ENCODE measurements at regions not wholly inside any gene's neighbourhood (a gene's known extent, or its start where the extent isn't known, plus 50 kb on each side); places are given as distances from the start of the nearest gene placed in this dataset.

DNA sequence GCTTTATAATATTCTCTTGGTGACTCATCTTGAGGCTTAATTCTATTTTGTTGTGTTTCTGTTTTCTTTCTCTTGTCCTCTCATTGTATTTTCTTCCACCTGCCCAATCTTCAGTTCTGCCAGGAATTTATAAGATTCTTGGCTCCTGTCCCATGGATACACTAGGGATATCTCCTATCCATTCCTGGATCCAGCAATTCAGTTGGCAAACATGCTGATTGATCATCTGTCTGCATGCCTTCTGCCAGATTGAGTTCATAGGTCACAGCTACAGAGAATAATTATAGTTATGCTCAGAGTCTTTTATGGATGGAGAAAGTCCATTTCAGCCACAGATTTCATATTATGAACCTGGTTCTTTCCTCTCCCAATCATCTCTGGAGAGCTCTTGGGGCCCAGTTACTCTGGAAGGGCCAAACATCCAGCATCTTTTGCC, 140.4 kb upstream of the MAGI2 start:
- in situ Hi-C loops (cut with HindIII; ENCODE audit: low pct_unique_long_range_greater_than_20kb, low sequenced_read_pairs) = no loop called here
- TF ChIP-seq JUND (IDR thresholded peaks at IDR 0.05; ENCODE audit: low read depth) = no peak

DNA sequence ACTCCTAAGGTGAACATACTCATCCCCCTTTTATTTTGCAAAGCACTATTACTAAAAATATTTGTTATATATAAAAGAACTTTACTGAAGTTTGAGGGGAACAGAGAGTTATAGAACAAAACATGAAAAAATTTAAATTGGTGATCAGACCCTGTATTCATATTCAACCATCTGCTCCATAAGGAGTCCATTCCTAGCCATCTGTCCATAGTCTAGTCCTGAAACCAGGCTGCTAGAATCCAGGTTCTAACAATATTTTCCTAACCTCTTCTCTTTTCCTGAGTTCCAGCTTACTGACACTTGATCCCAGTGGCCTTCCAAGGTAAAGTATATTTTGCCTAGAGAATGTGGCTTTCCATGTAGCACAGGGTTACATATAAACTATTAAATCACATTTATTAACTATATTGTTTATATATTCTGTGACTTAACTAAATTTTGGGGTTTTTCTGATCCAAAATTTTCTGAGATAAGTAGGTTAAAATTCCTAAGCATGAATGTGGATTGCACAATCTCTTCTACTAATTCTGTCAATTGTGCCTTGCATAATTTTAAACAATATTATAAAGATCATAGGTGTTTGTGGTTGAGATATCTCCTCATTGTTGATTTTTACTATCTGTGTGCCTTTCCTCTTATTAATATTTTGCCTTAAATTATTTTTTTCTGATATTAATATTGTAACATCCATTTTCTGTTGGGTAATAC, 137.6 kb upstream of the MAGI2 start:
- in situ Hi-C loops (cut with HindIII; ENCODE audit: low pct_unique_long_range_greater_than_20kb, low sequenced_read_pairs) = no loop called here
- no peak for DNase-seq (ENCODE audit: low read depth in 1 of 2, low spot score in 1 of 2)
- TF ChIP-seq JUND (IDR thresholded peaks at IDR 0.05; ENCODE audit: low read depth) = no peak

More for the DNA sequence above, 140.4 kb upstream of the MAGI2 start:
- DNase-seq (ENCODE audit: low read depth in 1 of 2, low spot score in 1 of 2) = no peak

DNA sequence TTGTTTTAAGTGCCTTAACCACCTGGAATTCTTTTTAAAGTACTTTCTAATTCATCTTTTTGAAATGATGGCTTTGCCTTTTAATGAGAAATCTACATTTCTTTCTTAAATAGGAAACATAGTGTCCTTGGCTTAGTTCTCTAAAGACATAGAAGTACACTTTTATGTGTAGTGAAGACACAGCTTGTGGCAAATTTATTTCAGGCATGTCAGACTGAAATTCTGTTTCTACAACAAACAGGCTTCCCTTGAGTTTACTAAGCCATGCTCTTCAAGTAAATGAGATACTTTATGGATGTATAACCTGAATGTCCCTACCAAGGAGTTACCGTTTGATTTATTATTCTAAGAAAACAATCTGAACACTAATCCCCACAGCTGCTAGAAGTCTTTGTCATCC, 136.9 kb upstream of the MAGI2 start:
- no peak for TF ChIP-seq JUND (IDR thresholded peaks at IDR 0.05; ENCODE audit: low read depth)
- no peak for DNase-seq (ENCODE audit: low read depth in 1 of 2, low spot score in 1 of 2)
- in situ Hi-C loops (cut with HindIII; ENCODE audit: low pct_unique_long_range_greater_than_20kb, low sequenced_read_pairs) = no loop called here

DNA sequence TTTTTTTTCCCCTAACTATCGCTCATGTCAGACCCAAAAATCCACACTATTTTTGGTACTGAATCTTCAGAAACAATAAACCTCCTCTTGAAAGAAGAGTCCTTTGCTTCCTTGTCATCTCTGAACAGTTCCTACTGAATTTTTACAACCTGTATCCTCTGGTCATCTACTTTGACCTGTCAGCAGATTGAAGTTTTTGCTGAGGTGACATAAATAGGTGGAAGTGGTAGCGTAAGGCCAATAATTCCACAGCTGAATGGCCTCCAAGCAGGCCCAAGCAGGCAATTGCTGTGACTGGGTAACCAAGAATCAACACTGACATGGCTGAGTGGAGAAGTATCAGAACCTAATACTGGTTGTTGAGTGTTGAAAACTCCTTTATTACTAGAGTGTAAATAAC, 117.4 kb upstream of the MAGI2 start:
- DNase-seq (ENCODE audit: low read depth in 1 of 2, low spot score in 1 of 2) = no peak
- TF ChIP-seq JUND (IDR thresholded peaks at IDR 0.05; ENCODE audit: low read depth) = no peak
- in situ Hi-C loops (cut with HindIII; ENCODE audit: low pct_unique_long_range_greater_than_20kb, low sequenced_read_pairs) = no loop called here

DNA sequence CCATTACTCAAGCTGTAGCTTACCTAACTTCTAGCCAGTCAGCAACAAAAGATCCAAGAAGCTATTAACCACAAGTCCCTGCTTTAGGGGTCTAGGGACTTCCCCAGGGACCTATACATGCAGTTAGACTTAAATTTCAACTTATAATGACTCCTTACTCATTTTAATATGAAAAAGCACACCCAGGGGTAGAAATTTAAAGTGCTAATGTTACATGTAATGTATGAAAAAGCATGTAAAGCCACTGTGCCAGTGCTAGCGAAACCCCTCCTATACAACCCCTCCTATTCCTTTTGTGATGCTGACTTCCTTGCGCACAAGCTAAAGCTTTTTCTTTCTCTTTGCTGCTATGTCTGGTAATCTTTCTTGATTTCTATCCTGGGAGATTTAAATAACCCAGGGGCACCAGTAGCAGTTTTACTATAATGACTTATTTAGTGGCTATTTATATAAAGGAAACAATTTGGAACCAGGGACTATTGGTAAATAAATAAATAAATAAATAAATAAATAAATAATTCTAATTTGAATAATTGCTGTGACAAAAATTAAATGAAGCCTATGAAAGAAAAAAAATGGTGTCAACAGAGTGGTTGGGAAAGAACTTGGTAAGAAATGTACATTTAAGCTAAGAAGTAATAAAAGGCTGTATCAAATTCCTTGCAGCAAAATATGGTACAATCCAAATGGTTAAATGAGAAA, 110.5 kb upstream of the MAGI2 start:
- in situ Hi-C loops (cut with HindIII; ENCODE audit: low pct_unique_long_range_greater_than_20kb, low sequenced_read_pairs) = no loop called here
- TF ChIP-seq JUND (IDR thresholded peaks at IDR 0.05; ENCODE audit: low read depth) = no peak
- no peak for DNase-seq (ENCODE audit: low read depth in 1 of 2, low spot score in 1 of 2)

DNA sequence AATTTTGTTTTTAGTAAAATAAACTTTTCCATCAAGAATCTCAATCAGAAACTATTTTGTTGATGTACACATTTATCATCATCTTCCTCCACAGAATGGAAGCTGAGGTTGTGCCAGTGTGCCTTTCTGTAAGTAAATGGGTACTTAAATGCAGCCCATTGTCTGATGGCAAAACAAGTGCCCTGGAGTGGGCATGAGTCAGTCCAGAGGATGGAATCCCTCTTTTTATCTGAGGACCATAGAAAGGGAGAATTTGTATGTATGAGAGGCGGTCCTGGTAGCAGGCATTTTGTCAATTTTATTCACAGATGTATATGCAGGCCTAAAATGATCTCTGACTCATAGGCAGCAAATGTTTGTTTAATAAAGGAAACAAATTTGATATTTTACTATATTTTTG, 102.1 kb upstream of the MAGI2 start:
- no peak for TF ChIP-seq JUND (IDR thresholded peaks at IDR 0.05; ENCODE audit: low read depth)
- in situ Hi-C loops (cut with HindIII; ENCODE audit: low pct_unique_long_range_greater_than_20kb, low sequenced_read_pairs) = no loop called here
- no peak for DNase-seq (ENCODE audit: low read depth in 1 of 2, low spot score in 1 of 2)

DNA sequence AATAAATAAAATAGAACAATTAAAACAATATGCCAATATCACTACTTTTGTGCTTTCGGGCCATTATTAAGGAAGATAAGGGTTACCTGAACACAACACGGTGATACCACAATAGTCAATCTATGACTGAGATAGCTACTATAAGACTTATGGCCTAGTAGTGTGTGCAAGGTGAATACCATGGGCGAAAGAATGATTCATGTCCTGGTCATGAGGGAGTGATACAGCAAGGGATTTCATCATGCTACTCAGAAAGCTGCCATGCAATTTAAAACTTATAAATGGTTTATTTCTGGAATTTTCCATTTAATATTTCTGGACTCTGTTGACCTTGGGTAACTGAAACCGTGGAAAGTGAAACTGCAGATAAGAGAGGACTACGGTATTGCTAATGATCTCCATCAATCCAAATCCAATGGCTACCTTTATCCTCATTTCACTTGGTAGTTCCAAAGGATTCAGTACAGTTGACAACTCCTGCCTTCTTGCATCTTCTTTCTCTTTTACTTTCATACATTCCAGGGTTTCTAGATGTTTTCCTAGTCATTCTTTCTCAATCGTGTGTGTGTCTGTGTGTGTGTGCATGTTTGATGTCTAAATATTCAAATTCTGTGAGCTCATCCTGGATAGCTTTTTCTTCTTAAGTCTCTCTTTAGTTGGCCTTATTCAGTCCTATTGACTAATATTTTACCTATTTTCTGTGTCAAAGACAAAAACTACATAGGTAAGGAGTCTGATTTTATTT, 100.5 kb upstream of the MAGI2 start:
- in situ Hi-C loops (cut with HindIII; ENCODE audit: low pct_unique_long_range_greater_than_20kb, low sequenced_read_pairs) = no loop called here
- TF ChIP-seq JUND (IDR thresholded peaks at IDR 0.05; ENCODE audit: low read depth) = no peak
- DNase-seq (ENCODE audit: low read depth in 1 of 2, low spot score in 1 of 2) = no peak

DNA sequence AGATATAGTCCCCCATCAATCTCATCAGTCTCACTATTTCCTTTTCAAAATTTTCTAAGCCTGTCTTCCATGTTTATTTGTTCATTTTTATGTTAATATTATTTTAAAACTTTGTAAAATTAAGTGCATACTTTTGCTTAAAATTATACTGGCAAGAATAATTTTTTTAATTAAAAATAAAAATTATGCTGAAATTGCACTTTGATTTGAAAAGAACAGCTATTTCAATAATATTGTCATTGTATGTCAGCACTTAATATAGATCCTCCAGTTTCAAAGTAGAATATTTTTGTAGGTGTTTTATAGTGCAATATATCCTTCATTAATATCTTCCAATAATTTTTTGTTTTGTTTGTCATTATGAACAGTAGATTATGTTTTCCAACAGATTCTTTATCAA, 99.0 kb upstream of the MAGI2 start:
- in situ Hi-C loops (cut with HindIII; ENCODE audit: low pct_unique_long_range_greater_than_20kb, low sequenced_read_pairs) = no loop called here
- TF ChIP-seq JUND (IDR thresholded peaks at IDR 0.05; ENCODE audit: low read depth) = no peak
- no peak for DNase-seq (ENCODE audit: low read depth in 1 of 2, low spot score in 1 of 2)

DNA sequence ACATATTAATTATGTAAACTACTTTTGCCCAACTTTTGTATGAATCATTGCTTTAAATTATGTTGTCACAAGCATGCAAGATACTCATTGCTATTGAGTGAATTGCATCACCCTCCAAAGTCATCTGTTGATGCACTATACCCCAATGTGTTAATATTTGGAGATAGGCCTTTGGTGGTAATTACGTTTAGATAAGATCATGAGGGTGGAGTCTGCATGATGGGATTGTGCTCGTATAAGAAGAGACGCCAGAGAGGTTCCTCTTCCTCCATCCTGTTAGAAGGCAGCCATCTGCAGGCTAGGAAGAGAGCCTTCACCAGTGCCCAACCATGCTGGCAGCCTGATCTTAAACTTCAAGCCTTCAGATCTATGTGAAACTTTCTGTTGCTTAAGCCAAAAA, 95.3 kb upstream of the MAGI2 start:
- in situ Hi-C loops (cut with HindIII; ENCODE audit: low pct_unique_long_range_greater_than_20kb, low sequenced_read_pairs) = no loop called here
- no peak for TF ChIP-seq JUND (IDR thresholded peaks at IDR 0.05; ENCODE audit: low read depth)
- DNase-seq (ENCODE audit: low read depth in 1 of 2, low spot score in 1 of 2) = peak in 1 of 2 experiments; percentile 29

DNA sequence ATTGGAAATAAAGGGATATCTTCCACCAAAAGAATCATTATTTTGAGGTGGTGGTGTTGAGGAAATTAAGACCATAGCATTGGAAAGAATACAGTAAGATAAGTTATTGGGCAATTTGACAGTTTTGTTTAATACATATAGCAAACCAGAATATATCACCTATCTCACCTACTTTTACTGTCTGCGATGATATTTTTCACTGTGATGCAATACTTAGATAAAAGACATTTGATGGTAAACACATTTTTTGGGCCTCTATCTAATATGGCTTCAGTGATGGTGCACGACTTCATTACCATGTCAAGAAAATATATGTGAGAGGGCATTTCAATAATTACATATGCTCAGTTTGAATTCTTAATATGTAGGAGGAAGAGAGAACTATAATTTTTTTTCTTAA, 93.7 kb upstream of the MAGI2 start:
- TF ChIP-seq JUND (IDR thresholded peaks at IDR 0.05; ENCODE audit: low read depth) = no peak
- DNase-seq (ENCODE audit: low read depth in 1 of 2, low spot score in 1 of 2) = no peak
- in situ Hi-C loops (cut with HindIII; ENCODE audit: low pct_unique_long_range_greater_than_20kb, low sequenced_read_pairs) = no loop called here

DNA sequence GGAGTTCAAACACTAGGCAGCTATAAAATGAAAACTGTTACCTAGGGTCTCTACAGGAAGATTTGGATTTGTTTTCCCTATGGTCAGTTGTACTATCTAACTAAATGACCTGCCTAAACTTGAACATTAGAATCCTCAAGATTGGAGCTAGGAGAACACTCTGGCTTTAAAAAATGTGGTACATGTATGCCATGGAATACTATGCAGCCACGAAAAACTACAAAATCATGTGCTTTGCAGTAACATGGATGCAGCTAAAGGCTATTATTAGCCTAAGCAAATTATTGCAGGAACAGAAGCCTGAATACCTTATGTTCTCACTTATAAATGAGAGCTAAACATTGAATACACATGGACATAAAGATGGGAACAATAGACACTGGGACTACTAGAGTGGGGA, 87.1 kb upstream of the MAGI2 start:
- no peak for TF ChIP-seq JUND (IDR thresholded peaks at IDR 0.05; ENCODE audit: low read depth)
- no peak for DNase-seq (ENCODE audit: low read depth in 1 of 2, low spot score in 1 of 2)
- in situ Hi-C loops (cut with HindIII; ENCODE audit: low pct_unique_long_range_greater_than_20kb, low sequenced_read_pairs) = no loop called here

DNA sequence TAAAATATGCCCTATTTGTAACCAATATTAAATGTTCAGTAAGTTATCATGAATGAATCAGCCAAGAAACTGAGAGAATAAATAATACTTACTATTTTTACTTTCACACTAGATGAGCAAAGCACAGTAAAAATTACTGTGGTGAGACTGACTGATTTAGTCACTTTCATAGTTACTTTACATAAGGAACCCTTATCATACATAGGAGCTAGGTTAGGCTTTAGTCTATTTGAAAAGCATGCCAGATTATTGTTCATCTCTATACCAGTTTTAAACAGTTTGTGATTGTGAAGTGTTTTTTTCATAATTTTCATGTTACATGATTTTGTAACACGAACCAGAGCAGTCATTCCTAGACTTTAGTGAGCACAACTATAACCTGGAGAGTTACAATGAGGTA, 80.7 kb upstream of the MAGI2 start:
- DNase-seq (ENCODE audit: low read depth in 1 of 2, low spot score in 1 of 2) = no peak
- in situ Hi-C loops (cut with HindIII; ENCODE audit: low pct_unique_long_range_greater_than_20kb, low sequenced_read_pairs) = no loop called here
- no peak for TF ChIP-seq JUND (IDR thresholded peaks at IDR 0.05; ENCODE audit: low read depth)
